ENCODE measurements at regions not wholly inside any gene's neighbourhood (a gene's known extent, or its start where the extent isn't known, plus 50 kb on each side); places are given as distances from the start of the nearest gene placed in this dataset.

DNA sequence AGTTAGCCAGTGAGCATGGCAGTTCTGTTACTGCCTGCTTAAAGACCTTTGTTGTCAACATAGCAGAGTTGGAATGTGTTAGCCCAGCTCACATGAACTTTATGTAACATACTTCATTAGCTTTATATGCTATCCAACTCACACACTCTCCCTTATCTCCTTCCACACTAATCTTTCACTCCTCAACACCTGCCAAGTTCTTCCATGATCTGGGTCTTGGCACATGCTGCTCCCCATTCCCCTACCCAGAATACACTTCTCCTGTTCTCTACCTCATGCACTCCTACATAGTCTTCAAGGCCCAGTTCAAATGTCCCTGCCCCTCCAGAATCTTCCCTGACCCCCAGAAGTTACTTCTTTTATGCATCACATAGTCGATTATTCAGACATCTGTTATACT, 179.3 kb downstream of the KATNAL1 start:
- TF ChIP-seq ZNF670 (tag by site-specific recombination; IDR thresholded peaks at IDR 0.05; ENCODE audit: low read depth): no peak
- TF ChIP-seq, protein P1, sequence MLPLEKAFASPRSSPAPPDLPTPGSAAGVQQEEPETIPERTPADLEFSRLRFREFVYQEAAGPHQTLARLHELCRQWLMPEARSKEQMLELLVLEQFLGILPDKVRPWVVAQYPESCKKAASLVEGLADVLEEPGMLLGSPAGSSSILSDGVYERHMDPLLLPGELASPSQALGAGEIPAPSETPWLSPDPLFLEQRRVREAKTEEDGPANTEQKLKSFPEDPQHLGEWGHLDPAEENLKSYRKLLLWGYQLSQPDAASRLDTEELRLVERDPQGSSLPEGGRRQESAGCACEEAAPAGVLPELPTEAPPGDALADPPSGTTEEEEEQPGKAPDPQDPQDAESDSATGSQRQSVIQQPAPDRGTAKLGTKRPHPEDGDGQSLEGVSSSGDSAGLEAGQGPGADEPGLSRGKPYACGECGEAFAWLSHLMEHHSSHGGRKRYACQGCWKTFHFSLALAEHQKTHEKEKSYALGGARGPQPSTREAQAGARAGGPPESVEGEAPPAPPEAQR (tag by site-specific recombination; IDR thresholded peaks at IDR 0.05): no peak
- TF ChIP-seq, protein P2, sequence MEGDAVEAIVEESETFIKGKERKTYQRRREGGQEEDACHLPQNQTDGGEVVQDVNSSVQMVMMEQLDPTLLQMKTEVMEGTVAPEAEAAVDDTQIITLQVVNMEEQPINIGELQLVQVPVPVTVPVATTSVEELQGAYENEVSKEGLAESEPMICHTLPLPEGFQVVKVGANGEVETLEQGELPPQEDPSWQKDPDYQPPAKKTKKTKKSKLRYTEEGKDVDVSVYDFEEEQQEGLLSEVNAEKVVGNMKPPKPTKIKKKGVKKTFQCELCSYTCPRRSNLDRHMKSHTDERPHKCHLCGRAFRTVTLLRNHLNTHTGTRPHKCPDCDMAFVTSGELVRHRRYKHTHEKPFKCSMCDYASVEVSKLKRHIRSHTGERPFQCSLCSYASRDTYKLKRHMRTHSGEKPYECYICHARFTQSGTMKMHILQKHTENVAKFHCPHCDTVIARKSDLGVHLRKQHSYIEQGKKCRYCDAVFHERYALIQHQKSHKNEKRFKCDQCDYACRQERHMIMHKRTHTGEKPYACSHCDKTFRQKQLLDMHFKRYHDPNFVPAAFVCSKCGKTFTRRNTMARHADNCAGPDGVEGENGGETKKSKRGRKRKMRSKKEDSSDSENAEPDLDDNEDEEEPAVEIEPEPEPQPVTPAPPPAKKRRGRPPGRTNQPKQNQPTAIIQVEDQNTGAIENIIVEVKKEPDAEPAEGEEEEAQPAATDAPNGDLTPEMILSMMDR (tag by site-specific recombination; IDR thresholded peaks at IDR 0.05): no peak
- TF ChIP-seq HOXA7 (CRISPR knock-in tag; IDR thresholded peaks at IDR 0.05; ENCODE audit: borderline replicate concordance): no peak
- TF ChIP-seq ZNF19 (tag by site-specific recombination; IDR thresholded peaks at IDR 0.05; ENCODE audit: low read depth): no peak
- TF ChIP-seq BCL11A (tag by site-specific recombination; IDR thresholded peaks at IDR 0.05; ENCODE audit: low read depth): no peak
- TF ChIP-seq ZBTB21 (tag by site-specific recombination; IDR thresholded peaks at IDR 0.05): no peak
